SKM-1 (cell line): ENCODE measurements at regions not wholly inside any gene's neighbourhood (a gene's known extent, or its start where the extent isn't known, plus 50 kb on each side); places are given as distances from the start of the nearest gene placed in this dataset.

Source experiments
- DNase-seq: peaks from one replicate; lab custom pipeline; 2025; ENCODE audit not compliant: unreplicated experiment; lab: John Stamatoyannopoulos, UW

DNA sequence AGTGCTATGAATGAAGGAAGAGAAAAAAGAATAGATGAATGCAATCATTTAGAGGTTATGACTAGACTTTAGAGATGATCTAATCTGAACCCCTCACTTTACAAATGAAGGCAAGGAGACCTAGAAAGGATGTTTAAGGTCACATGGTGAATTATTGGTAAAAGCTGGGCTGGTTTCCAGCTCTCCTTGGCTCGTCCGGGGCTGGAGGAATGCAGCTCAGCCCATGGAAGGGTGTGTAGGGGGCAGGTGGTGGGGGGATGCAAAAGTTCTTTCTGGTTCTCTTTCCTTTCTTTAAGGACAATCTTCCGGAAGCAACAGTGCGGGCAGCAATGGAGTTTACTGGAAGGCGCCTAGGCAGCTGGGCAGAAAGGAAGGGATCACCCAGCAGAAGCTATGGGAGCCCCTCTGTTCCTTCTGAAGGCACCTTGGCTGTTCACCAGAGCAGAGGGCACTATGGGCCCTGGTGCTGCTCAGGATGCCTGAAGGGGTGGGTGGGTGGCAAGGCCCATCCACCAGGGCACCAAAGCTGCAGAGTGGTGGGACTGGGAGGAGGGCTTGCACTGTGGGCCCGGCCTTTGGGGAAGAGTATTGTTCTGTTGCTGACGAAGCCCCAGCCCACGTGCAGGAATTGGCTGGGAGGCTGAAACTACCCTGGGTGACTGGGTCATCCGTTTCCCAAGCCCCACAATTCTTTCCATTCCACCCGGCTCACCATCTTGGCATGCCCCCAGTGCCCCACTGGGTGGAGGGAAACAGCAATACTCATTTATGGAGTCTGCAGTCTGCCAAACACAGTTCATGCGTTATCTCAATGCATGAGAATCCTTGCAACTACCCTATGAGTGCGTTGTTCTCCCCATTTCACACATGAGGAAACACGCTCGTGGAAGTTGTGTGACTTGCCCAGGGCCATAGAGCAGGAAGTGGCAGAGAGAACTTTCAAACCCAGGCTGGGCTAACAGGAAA is 78.2 kb downstream of the IRF2BPL start:
- no peak for DNase-seq

DNA sequence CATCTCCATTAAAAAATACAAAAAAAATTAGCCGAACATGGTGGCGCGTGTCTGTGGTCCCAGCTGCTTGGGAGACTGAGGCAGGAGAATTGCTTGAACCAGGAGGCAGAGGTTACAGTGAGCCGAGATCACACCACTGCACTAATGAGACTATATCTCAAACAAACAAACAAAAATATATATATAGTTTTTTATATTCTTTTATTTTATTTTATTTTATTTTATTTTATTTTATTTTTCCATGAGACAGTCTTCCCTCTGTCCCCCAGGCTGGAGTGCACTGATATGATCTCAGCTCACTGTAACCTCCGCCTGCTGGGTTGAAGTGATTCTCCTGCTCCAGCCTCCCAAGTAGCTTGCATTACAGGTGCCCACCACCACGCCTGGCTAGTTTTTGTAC is 79.5 kb downstream of the IRF2BPL start:
- DNase-seq = no peak

DNA sequence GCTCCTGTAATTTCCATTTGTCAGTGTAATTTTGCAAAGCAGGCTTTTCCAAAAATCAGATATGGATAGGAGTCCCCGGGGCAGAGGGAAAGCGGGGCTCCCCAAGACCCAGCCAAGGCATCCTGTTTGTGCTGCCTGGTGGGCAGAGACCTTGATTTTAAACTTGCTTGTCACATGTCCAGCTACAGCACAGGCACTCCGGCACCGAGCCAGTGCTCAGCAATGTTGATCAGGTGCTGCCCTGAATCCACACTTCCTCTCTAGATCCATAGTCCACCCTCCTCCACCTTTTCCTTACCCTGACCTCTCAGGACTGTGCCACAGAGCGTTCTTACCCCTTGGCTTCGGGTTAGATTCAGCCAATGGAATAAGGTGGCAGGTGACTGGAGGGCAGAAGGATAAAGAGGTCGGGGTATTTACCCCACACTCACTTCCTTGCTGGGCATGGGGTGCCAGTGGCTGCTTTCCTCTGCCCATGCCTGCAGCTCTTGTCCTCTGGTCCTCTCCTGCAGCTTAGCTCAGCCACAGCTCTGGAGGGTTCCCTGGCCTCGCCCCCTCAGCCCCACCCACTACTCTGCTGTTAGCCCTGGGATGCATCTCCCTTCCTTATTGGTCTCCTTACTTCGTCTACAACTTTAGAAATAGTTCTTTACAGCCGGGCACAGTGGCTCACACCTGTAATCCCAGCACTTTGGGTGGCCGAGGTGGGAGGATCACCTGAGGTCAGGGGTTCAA is 80.1 kb downstream of the IRF2BPL start:
- DNase-seq = no peak

DNA sequence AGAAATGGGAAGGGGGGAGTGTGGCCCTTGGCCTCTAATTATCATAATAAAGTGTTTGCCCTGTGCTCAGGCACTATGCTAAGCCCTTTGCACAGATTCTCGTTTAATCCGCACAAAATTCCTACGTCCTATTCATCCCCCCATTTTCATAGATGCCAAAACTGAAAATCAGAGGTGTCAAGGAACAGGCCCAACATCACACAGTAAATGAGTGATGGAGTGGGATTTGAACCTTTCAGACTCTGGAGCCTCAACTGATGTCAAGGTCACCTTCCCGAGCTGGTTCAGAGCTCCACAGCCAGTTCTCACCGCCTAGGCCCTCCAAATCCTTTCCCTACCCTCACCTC is 80.7 kb downstream of the IRF2BPL start:
- DNase-seq = no peak

DNA sequence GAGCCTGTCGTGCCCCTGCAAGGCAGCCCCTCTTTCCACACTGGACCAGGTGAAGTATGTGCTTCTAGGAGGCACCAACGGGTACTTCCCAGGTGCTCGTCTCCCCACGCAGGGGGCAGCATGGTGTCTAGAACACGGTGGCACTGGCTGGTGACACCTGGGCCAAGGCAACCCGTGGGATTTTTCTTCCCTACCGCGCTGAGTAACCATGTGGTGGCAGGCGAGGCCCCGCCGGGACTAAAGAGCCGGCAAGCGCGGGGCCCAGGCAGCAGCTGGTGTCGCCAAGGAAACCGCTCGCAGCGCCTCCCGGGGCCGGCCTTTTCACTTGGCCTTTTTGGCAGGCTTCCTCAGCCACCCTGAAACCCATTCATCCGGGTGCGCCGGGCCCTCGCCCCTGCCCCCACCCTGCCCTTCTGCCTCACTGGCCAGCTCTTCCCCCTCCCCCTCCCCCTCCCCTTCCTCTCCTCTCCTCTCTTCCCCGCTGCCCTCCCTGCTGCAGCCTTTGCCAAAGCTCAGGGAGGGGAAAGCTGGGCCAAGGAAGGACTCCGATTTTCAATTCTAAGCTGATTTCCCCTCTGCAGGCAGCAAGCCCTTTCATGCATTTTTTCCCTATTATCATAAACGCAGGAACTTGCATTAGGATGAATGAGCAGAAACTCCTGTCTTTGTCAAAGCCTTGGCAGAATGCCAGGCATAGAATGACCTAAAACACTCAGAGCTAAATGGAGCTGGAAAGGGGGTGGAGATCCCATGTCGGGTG is 81.2 kb downstream of the IRF2BPL start:
- DNase-seq = no peak

DNA sequence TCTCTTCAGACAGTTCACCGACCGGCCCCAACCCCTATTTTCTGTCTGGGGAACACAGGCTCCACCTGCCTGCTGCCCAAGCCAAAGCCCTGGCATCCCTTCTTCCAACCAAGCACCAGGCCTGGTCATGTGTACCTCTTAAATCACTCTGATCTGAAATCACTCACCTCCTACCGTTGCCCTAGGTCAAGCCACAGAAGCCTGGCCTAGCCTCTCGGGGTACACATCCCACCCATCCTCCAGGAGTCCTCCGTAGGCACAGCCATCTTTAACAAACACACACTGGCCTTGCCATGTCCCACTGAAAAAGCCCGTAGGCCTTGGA is 81.8 kb downstream of the IRF2BPL start:
- DNase-seq = no peak

DNA sequence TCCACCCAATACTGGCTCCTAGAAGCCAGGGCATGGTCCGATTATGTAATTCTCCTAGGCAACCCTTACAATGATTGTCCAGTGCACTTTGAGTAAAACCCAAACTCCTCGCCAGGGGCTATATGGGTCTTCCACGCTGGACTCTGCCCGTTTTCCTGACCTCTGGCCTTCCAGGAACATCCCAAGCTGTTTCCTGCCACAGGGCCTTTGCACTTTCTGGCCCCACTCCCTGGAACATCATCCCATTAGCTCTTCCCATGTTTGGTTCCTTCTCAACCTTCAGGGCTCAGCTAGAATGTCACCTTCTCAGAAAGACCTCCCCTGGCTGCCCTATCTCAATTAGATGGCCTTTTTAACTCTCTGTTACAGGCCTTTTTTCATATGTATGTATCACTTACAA is 85.4 kb downstream of the IRF2BPL start:
- no peak for DNase-seq

DNA sequence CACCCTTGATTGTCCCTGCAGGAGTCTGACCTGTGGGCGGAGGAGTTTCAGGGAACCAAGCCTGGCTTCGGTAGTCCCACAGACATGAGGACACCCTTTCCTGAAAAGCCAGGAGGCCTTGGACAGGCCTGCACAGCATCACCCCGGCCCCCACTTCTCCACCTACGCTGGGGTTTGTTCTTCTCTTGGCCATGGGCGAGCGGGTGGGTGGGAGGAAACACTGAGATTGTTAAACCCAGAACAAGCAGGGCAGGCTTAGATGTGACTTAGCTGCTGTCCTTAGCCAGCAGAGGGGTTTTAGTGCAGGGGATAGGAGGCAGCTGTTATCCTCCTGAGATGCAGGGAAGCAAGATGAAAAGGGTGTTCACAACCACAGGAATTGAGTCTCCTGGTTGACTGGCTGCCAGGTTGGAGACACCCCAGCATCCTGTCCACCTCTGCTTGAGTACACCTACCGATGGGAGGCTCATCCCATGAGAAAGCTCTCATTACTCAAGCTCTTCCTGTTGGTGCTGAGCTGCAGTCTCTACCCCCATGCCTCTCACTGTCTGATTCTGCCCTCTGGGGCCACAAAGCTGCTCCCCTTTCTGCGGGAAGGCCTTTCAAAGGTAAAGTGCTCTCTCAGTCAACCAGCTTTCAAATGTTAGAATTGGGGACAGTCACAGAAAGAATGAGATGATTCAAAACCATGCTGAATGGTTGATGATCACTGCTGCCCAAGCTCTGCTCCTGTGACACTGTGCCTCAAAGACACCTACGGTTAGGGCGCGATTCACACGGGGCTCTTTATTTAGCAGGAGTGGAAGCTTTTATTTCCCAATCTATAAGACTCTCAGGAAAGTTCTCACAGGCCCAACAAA is 86.3 kb downstream of the IRF2BPL start:
- no peak for DNase-seq

DNA sequence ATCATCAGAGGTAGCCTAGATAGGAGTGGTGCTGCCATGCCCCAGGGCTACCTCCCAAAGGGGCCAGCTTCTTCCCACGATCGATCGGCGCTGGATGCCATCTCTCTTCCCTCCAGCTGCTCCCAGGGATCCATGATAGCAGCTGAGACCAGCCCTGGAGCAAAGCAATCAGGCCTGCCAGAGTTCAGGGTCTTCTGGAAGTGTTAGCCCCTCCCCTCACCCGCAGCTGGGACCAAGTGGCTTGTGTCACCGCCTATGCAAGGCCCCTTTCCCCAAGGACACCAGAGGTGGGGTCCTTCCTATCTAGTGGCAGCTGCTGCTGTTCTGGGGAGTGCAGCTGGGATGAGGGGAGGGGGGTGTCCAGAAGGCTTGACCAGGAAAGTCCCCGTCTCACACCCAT is 87.0 kb downstream of the IRF2BPL start:
- DNase-seq = no peak

DNA sequence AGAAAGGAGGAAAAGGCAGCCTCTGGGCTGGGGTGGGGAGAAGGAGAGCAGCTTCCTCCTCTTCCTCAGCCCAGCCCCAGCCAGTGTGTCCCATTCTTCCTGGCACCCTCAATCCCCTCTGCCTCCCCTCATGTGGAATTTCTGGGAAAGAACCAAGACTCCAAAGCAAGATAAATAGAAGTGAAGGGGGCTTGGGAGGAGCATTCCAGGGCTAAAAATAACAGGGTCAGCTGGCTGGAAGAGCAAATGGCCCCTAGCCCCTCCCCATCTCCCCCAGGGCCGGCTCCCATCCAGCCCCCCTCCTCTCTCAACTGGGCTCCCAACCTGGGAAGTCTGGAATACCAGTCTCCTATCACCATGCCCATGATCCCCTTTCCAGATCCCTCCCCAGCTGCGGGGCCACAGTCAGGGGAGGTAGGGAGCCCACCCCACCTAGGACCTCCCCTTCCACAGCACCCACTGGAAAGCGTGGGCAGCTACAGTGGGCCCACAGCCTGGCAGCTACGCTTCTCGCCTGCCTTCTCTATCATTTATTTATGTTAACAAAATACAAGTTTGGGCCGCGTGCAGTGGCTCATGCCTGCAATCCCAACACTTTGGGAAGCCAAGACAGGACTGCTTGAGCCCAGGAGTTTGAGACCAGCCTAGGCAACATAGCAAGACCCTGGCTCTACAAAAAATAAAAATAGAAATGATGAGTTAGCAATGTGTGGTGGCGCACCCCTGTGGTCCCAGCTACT is 88.3 kb downstream of the IRF2BPL start:
- DNase-seq = no peak

DNA sequence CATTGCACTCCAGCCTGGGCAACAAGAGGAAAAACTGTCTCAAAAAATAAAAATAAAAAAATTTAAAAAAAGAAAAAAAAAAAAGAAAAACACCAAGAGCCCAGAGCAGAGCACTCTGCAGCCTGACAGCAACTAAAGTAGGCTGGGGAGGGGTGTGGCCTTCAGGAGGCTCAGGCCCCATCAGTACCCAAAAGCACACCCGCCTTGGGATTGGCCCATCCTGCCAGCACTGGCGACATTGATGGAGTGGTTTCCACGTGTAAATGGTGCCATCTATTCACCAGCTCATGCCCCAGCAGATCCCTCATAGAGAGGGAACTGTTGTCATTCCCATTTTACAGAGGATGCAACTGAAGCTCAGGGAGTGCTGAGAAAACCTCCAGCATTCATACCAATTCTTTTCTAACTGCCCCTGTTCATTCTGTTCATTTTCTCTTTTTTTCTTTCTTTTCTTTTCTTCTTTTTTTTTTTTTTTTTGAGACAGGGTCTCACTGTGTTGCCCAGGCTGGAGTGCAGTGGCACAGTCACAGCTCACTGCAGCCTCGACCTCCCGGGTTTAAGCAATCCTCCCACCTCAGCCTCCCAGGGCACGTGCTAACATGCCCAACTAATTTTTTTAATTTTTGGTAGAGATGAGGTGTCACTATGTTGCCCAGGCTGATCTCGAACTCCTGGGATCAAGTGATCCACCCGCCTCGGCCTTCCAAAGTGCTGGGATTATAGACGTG is 89.3 kb downstream of the IRF2BPL start:
- no peak for DNase-seq

DNA sequence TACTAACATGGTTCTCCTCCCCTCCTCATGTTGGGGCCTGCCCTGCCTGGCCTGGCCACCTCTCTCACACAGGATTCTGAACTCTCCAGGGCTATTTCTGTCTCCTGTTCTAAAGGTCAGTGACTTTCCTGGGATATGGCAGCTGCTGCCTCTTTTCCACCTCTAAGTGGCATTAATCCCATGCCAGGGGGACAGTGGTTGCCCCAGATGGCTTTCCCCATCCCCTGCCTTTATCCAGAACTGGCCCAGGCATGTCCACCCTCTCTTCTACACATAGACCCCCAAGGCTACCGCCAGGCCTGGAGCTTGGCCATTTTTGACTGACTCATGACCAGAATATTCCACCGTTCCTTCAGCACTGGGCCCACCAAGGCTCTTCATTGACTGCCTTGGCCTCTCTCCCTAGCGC is 90.4 kb downstream of the IRF2BPL start:
- no peak for DNase-seq

DNA sequence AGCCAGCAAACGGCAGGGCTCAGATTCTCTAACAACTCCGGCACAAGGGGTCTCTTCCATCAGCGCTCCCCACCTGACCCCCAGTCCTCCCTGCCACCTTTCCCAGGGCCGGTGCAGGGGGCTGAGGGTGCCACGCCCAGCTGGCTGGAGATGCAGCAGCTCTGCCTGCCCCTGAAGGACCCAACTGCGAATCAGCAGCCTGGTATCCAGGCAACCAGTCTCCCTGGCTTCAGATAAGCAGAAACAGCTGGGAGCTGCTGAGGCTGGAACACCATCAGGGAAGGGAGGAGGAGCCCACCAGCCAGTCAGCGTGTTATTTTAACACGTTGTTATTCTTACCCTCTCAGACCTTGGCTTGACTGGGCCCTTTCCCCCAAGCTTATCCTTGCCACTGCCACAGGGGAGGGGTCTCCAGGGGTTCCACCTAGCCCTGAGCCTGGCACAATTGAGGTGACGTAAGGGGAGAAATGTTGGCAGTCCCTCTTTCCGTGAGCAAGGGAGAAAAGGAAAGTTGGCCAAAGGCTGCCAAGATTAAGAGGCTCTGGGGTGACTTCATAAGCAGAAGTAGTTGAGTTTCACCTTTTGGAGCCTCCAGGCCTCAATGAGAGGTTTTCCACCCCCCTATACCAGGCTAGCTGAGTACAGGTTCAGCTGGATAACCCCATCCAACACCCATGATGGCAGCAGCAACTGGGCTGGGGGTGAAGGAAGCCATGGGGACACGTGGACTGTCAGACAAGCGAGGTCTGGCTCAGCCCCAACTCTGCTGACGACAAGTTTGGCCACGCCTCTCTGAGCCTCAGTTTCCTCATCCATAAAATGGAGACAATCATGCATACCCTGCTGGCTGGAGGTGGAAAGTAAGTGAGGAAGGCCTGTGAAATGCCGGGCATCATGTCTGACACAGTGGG is 91.1 kb downstream of the IRF2BPL start:
- DNase-seq = no peak

DNA sequence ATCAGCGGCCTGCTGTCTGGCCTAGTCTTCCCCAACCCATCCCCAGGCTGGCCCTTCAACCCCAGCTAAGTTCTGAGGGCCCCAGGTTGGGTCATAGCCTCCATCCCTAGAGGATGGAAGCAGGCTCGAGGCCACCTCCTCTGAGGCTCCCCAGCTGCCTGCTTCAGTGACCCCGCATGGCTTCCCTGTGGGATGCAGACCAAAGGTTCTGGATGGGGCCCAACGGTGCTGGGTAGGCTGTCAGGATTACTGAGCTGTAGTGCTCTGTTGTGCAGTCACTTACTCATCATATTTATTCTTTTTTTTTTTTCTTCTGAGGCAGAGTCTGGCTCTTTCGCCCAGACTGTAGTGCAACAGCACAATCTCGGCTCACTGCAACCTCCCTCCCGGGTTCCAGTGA is 92.0 kb downstream of the IRF2BPL start:
- DNase-seq = no peak

DNA sequence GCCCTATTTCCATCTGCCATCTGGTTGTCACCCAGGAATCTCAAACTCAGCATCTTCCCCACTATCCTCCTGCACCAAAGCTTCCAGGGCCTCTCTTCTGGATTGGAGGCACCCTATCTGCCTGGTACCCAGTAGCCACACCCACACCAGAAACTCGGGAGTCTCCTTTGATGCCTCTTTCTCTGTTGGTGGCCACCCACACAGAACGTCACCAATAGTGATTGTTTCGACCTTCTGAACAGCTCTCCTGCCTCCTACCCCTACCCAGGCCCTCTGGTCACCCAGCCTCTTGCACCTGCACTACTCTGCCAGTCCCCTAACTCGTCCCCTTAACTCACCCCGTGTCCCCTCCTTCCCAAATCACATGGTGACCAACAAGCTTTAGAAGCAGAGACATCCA is 95.0 kb downstream of the IRF2BPL start:
- DNase-seq = no peak

DNA sequence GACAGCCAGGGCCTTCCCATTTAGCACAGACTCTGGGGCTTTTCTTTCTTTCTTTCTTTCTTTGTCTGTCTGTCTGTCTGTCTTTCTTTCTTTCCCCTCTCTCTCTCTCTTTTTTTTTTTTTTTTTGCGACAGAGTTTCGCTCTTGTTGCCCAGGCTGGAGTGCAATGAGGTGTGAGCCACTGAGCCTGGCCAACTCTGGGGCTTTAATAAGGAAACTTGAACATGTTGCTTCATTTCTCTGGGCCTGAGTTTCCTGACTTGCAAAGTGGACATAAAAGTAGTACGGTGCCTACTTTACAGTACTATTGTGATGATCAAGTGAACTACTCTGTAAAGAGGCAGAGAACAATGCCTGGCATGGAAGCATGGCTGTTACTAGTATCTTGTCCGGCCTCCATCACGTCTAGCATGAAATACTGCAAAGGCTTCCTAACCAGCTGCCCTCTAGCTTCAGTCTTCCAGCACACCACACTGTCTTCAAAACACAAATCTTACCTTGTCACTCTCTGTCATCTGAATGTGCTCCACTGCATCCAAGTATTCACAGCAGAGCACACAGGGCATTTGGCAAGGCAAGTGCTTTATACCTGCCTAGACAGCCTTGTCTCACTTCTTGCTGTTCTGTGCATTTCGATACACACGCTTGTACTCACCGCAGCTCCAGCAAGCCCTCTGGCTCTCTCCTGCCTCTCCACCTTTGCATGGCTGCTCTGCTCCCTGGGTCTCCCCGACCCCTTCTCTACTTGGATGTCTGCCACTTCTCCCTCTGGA is 96.7 kb downstream of the IRF2BPL start:
- no peak for DNase-seq

DNA sequence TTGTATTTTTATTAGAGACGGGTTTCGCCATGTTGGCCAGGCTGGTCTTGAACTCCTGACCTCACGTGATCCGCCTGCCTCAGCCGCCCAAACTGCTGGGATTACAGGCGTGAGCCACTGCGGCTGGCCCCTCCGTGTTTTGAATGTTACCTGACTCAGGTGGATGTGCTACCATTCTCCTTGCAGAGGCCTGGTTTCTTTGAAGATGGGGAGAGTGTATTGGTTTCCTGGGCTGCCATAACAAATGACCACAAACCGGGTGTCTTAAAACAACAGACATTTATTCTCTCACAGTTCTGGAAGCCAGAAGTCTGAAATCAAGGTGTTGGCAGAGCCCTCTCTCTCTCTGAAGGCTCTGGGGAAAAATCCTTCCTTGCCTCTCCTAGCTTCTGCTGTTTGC is 98.0 kb downstream of the IRF2BPL start:
- no peak for DNase-seq

DNA sequence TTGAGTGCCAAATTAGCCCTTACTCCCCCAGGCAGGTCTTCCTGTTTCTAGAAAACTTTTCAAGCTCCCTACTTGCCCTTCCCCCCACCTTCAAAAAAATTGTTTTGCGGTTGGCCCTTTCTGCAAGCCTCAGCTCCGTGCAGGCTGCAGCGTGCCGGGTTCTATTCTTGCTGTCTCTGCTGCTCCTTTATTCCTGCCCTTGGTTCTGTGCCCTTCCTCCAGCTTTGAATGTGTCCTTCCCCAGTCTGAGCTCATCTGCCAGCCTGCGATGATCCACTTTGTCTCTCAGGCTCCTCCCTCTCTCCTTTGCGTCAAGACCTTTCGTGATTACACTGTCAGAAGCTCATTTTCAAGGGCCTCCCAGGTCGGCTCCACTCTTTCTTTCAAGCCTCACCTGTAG is 98.6 kb downstream of the IRF2BPL start:
- DNase-seq = peak; percentile 35
